ENCODE measurements at regions not wholly inside any gene's neighbourhood (a gene's known extent, or its start where the extent isn't known, plus 50 kb on each side); places are given as distances from the start of the nearest gene placed in this dataset.

DNA sequence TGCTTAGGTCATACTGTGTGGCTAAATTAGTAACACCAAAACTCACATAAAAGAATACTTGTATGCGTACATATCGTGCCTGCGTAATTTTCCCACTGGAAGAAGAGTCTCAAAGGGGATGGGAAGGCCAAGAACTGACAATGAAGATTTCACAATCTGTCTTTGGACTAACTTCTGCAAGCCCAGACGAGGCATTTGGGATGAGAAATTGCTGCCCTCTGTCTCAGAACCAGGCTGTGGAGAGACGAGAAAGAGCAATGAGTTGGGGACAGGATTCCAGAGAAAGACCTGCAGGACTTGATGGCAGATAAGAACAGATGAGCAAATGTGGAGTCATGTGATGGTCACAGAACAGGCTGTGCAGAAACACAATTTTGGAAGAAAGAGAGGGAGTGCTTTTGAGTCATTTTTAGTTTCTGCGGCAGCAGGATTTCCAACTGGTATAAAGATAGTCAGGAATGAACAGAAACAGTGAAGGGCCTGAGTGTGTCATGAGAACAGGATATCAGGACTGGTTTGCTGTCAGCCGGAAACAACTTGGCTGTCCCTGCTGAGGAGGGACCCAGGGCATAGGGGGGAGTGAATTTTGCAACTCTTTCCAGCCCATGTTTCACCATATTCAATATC, 82.7 kb upstream of the CTSC start:
- TF ChIP-seq GATA2 (IDR thresholded peaks at IDR 0.05; ENCODE audit: low read depth, low read length) (no peak), GATA3 (IDR thresholded peaks at IDR 0.05; ENCODE audit: low read depth, low read length) (no peak)
